ENCODE measurements at regions not wholly inside any gene's neighbourhood (a gene's known extent, or its start where the extent isn't known, plus 50 kb on each side); places are given as distances from the start of the nearest gene placed in this dataset.

GRCh38 chr1:229710746-229711145 is 84.7 kb downstream of the URB2 start:
- no peak overlapping the region for H3K4me3 ChIP-seq (ENCODE audit: low read depth, low read length)
- peak; percentile 60 for DNase-seq (ENCODE audit: low read depth)
- peak; percentile 23 for TF ChIP-seq CTCF (IDR thresholded peaks at IDR 0.05; ENCODE audit: insufficient read depth, low read length)

GRCh38 chr1:229714306-229714705 is 88.3 kb downstream of the URB2 start:
- DNase-seq (ENCODE audit: low read depth), result no peak
- no peak for TF ChIP-seq CTCF (IDR thresholded peaks at IDR 0.05; ENCODE audit: insufficient read depth, low read length)
- H3K4me3 ChIP-seq (ENCODE audit: low read depth, low read length), result no peak overlapping the region

- H3K4me3 ChIP-seq (ENCODE audit: low read depth, low read length), result no peak overlapping the region
- peak; percentile 19 for DNase-seq (ENCODE audit: low read depth)
- TF ChIP-seq CTCF (IDR thresholded peaks at IDR 0.05; ENCODE audit: insufficient read depth, low read length), result peak; percentile 47
Observed at GRCh38 chr1:229714964-229715603, 89.0 kb downstream of the URB2 start.

GRCh38 chr1:229716069-229716468 is 90.0 kb downstream of the URB2 start:
- no peak for DNase-seq (ENCODE audit: low read depth)
- H3K4me3 ChIP-seq (ENCODE audit: low read depth, low read length), result no peak overlapping the region
- TF ChIP-seq CTCF (IDR thresholded peaks at IDR 0.05; ENCODE audit: insufficient read depth, low read length), result no peak

GRCh38 chr1:229716704-229717103 is 90.7 kb downstream of the URB2 start:
- no peak for DNase-seq (ENCODE audit: low read depth)
- no peak for TF ChIP-seq CTCF (IDR thresholded peaks at IDR 0.05; ENCODE audit: insufficient read depth, low read length)
- H3K4me3 ChIP-seq (ENCODE audit: low read depth, low read length), result no peak overlapping the region

- H3K4me3 ChIP-seq (ENCODE audit: low read depth, low read length), result no peak overlapping the region
- peak; percentile 25 for DNase-seq (ENCODE audit: low read depth)
- no peak for TF ChIP-seq CTCF (IDR thresholded peaks at IDR 0.05; ENCODE audit: insufficient read depth, low read length)
Observed at GRCh38 chr1:229717786-229718576, 91.9 kb downstream of the URB2 start.
